A673 (cell line): ENCODE measurements at regions not wholly inside any gene's neighbourhood (a gene's known extent, or its start where the extent isn't known, plus 50 kb on each side); places are given as distances from the start of the nearest gene placed in this dataset.

Source experiments
- CTCF ChIP-seq: fragments of 300-800, 200-600 bp; sonication (generic); conservative IDR thresholded peaks from 2 replicates; pipeline ENCODE4 v1.5.1; 2017; ENCODE audit warnings: low read depth, mild to moderate bottlenecking, antibody characterized with exemption, low read length, moderate library complexity, mixed read lengths
- EZH2 ChIP-seq: fragments of 200-600 bp; sonication (generic); IDR thresholded peaks from 2 replicates; pipeline ENCODE4 v1.6.1; 2017; ENCODE audit warnings: borderline replicate concordance, low read depth, mild to moderate bottlenecking, mixed read lengths, antibody characterized with exemption, low read length; ENCODE audit not compliant: poor library complexity, severe bottlenecking

DNA sequence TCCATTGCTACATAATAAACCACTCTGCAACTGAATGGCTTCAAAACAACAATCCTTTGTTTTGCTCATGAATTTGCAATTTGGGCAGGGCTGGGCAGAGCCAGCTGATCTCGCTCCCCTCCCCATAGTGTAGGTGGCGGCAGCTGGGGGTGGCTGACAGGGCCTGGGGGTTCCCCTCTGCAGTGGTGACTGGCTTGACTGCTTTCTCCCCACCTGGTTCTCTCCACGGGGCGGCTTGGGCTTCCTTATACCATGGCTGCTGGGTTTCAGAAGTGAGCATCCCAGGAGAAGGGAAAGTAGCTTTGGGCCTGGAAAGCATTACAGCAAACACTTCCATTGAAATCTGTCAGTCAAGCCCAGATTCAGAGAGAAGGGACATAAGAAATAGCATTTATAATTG lies 129.7 kb upstream of the ZBTB40 start:
- TF ChIP-seq EZH2 = no peak
- no peak for TF ChIP-seq CTCF
